Neural progenitor cell (in vitro differentiated cells): ENCODE measurements at regions not wholly inside any gene's neighbourhood (a gene's known extent, or its start where the extent isn't known, plus 50 kb on each side); places are given as distances from the start of the nearest gene placed in this dataset.

Experiments used
- EZH2phosphoT487 ChIP-seq: fragments of 200-600 bp; sonication (generic); IDR thresholded peaks from 2 replicates; pipeline ENCODE4 v1.6.1; 2017; ENCODE audit warnings: antibody characterized with exemption
- TF ChIP-seq, protein P1 (sequence below): fragments of 200-600 bp; sonication (generic); IDR thresholded peaks from 2 replicates; pipeline ENCODE4 v1.5.1; 2017; ENCODE audit warnings: antibody characterized with exemption, mild to moderate bottlenecking

DNA sequence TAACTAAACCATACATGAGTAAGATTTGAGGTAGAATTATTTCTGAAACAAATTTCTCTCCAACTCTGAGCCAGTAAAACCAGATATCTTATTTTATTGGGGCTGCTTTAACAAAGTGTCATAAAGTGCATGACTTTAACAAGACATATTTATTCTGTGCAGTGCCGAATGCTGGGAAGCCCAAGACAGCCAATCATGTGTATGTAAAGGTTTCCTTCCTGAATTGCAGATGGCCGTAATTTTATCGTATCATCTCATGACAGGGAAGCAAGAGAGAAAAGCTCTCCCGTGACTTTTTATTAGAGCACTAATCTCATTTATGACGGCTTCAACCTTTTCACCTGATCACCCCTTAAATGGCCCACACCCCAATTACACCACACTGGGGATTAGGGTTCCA, 777.9 kb downstream of the TMEM121 start:
- TF ChIP-seq, protein P1, sequence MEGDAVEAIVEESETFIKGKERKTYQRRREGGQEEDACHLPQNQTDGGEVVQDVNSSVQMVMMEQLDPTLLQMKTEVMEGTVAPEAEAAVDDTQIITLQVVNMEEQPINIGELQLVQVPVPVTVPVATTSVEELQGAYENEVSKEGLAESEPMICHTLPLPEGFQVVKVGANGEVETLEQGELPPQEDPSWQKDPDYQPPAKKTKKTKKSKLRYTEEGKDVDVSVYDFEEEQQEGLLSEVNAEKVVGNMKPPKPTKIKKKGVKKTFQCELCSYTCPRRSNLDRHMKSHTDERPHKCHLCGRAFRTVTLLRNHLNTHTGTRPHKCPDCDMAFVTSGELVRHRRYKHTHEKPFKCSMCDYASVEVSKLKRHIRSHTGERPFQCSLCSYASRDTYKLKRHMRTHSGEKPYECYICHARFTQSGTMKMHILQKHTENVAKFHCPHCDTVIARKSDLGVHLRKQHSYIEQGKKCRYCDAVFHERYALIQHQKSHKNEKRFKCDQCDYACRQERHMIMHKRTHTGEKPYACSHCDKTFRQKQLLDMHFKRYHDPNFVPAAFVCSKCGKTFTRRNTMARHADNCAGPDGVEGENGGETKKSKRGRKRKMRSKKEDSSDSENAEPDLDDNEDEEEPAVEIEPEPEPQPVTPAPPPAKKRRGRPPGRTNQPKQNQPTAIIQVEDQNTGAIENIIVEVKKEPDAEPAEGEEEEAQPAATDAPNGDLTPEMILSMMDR: no peak
- no peak for TF ChIP-seq EZH2phosphoT487
